TTC549 (cell line): ENCODE measurements at regions not wholly inside any gene's neighbourhood (a gene's known extent, or its start where the extent isn't known, plus 50 kb on each side); places are given as distances from the start of the nearest gene placed in this dataset.

Source experiments
- FAIRE-seq: peaks from 2 replicates; lab custom pipeline; 2012; peaks lifted over from hg19 to GRCh38; lab: Jason Lieb, UNC

DNA sequence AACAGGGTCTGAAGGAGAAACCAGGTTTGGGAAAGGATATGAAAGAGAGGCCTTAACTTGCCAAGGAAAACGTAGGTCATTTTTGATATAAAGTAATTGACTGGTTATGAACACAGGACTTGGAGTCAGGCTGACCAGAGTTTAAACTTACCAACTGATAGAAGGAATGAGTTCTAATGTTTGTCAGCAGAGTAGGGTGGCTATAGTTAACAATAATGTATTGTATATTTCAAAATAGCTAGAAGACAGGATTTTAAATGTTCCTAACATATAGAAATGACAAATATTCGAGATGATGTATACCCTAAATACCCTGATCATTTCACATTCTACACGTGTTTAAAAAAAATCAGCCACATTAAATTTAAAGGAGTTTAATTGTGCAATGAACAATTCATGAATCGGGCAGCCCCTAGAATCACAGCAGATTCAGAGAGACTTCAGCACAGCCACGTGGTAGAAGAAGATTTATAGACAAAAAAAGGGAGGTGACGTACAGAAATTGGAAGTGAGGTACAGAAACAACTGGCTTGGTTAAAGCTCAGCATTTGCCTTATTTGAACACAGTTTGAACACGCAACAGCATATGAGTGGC lies 52.5 kb upstream of the PLEKHG7 start:
- no peak for FAIRE-seq

- peak; percentile 96 for FAIRE-seq
Measured at GRCh38 chr12:92649511-92650227, 53.1 kb upstream of the PLEKHG7 start.

DNA sequence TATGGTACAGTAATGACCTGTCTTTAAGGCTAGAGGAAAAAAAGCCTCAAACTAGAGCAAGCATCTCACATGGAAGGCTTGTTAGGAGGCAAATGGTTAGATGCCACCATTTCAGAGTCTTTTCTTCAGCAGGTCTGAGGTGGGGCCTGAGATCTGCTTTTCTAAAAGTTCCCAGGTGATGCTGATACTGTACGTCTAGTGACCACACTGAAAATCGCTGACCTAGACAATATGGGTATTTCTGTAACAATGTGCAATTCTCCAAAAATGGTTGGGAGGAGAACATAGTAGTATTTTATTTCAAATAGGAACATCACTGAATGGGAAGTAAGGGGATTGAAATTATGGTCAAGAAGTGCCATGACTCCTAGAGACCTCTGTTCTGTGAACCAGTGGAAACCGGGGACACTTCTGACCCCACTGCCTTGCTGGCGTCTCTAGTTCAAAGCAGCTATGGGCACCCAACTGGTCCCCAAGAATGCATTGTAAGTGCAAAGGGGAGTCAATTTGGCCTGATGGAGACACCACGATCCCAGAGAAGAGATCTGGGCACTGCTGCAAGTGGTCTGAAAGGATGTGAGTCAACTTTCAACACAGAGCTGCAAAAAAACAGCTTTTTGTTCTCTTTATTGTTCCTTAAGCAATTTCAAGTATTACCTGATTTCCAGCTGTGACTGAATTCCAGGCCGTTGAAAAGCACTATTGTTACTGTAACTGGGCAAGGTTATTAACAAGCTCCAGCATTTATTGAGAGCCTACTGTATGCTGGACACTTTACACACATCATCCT lies 54.4 kb upstream of the PLEKHG7 start:
- no peak for FAIRE-seq

DNA sequence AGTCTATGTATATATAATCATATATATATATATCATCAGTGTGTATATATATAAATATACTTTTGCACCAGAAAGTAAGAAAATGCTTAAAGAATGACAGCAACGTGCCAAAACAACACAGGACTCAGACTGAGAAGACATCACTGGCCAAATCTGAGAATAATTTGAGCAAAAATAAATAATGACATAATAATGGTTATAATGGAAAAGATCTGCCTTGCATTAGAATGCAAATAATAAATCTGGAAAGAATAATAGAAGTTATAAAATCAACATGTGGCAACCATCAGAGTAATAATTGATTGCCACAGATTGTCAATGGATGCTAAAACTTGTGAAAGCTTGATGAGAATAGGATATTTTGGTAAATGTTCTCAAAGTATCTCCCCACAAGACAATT lies 61.5 kb upstream of the PLEKHG7 start:
- no peak for FAIRE-seq

GRCh38 chr12:92640691-92641090 lies 62.1 kb upstream of the PLEKHG7 start:
- no peak for FAIRE-seq

GRCh38 chr12:92639017-92639416 lies 63.8 kb upstream of the PLEKHG7 start:
- no peak for FAIRE-seq

- FAIRE-seq, result no peak
Measured at GRCh38 chr12:92634730-92635129, 68.1 kb upstream of the PLEKHG7 start.

DNA sequence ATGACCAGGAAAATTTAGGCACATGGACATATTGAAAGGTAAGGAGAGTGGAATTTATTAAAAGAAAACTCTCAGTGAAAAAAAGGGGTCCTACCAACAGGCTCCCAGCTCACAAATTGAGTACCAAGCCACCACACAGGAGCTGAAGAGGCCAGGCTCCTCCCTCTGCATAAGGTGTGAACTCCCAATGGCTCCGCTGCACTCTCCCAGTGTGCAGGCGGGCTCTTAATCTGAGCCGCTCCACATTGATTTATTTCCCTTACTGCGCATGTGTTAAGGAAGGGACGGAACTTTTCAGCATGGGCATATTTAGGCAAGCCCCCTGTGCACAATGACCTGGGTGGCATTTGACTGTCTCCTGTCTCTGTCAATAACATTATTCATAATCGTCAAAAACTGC lies 68.6 kb upstream of the PLEKHG7 start:
- FAIRE-seq, result no peak

DNA sequence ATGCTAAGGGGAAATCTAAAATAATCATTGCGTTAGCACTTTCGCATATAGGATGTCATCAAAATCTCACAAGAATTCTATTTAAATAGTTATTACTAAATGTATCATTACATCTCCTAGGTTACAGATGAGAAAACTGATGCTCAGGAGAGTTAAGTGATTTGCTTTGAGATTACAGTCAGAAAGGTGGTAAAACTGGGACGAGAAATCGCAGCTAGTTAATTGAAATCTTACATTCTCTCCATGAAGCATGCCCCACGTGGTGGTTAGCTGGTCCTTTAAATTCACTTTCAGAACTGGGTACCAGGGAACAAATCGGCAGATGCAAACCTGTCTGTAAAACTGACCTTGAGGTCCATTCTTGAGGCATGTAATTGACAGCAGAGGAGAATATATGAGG lies 71.8 kb upstream of the PLEKHG7 start:
- no peak for FAIRE-seq

GRCh38 chr12:92629349-92630065 lies 73.3 kb upstream of the PLEKHG7 start:
- FAIRE-seq, result no peak

GRCh38 chr12:92628476-92628875 lies 74.3 kb upstream of the PLEKHG7 start:
- no peak for FAIRE-seq

DNA sequence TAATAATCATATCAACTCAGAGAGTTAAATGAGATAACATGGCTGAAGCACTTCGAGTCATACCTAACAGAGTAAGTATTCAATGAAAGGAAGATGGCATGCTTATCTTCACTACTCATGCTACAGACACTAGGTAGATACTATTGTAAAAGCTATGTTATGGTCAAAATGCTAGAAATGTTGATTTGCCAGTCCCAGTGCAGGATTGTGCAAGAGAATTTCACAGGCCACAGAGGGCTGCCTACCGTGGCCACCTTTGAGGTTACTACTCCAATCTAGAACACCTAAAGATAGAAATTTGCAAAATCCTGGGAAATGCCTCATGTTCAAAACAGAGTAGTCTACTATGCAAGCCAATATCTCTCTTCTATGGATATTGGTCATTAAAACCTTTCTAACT lies 75.3 kb upstream of the PLEKHG7 start:
- no peak for FAIRE-seq

GRCh38 chr12:92625639-92626310 lies 77.0 kb upstream of the PLEKHG7 start:
- no peak for FAIRE-seq

- no peak for FAIRE-seq
Measured at GRCh38 chr12:92624236-92624635, 78.6 kb upstream of the PLEKHG7 start.

- no peak for FAIRE-seq
Measured at GRCh38 chr12:92623386-92623785, 79.4 kb upstream of the PLEKHG7 start.

- FAIRE-seq, result no peak
Measured at GRCh38 chr12:92621833-92622232, 81.0 kb upstream of the PLEKHG7 start.

GRCh38 chr12:92621312-92621711 lies 81.5 kb upstream of the PLEKHG7 start:
- FAIRE-seq, result no peak

DNA sequence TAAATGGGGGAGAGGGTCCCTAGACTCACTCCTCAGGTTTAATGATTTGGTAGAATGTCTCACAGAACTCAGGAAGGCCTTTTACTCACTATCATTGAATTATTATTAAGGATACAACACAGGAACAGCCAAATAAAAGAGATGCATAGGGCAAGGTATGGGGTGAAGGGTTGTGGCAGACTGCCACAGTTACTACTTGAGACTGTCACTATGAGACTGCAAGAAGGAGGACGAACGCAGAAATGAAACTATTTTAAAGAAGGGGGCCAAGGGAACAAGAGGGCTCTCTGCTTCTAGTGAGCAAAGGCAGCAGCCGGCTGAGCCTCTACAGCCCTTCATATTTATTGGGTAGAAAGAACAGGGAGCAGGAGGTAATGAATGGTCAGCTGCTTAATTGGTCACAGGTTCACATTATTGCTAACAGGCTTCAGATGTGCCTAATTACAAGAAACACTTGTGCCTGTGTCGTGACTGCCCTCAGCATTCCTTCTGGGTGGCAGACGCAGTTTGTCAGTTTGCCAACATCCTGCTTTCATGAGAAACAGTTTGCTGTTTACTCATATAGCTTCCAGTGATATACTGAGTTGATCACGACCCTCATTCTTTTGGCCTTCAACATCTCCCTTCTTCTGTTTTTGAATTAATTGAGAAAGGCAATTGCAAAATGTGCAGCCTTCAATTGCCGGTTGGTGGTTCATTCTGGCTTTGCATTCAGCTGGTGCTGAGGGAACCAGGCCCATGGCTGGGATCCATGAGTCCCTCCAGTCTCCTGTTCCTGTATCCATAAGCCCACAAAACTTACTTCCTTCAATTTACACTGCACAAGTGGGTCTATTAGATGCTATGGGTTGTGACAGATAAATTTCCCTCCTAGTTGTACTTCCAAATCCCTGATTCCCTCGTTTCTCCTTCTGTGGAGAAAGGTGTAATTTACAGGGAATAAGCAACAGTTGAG lies 82.8 kb upstream of the PLEKHG7 start:
- FAIRE-seq, result no peak

DNA sequence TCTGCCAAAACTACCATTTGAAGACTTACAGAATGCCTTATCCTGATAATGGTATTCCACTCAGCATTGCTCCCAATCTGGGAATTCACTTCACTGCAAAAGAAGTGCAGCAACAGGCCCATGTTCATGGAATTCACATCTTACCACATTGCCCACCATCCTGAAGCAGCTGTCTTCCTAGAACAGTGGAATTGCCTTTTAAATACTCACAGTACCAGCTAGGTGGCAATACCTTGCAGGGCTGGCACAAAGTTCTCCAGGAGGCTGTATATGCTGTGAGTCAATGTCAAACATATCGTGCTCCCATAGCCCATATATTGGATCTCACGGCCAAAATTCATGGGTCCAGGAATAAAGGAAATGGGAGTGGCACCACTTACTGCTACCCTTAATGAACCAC lies 83.8 kb upstream of the PLEKHG7 start:
- no peak for FAIRE-seq

GRCh38 chr12:92615703-92616102 lies 87.1 kb upstream of the PLEKHG7 start:
- no peak for FAIRE-seq

DNA sequence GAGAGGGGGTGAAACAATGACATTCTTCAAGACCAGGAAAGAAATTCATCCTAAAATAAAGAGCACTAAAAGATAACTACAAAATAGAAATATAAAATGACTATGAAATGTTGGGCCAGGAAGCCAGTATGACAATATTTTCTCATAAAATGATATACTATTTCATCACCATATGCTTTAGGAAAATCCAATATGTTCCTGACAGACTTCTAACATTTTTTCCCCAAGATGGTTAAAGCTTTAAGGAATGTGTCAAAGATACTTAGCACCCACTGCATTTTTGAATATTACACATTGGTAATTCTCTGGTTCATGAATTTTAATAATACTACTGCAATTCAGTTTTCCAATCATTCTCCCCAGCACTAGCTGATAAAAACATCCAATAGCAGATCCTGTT lies 87.7 kb upstream of the PLEKHG7 start:
- FAIRE-seq, result no peak
